Chondrocyte (in vitro differentiated cells): ENCODE measurements at regions not wholly inside any gene's neighbourhood (a gene's known extent, or its start where the extent isn't known, plus 50 kb on each side); places are given as distances from the start of the nearest gene placed in this dataset.

ENCODE experiments used
- DNase-seq: peaks from one replicate; pipeline ENCODE4 v3.0.0; 2021; ENCODE audit warnings: mixed read lengths, low spot score
- H3K27ac Mint-ChIP-seq: one replicate; pipeline ENCODE4 v1.8.0; 2021; ENCODE audit warnings: mild to moderate bottlenecking, moderate library complexity, mixed read lengths; ENCODE audit not compliant: unreplicated experiment
- H3K27me3 Mint-ChIP-seq: 2 replicates; pipeline ENCODE4 v1.8.0; 2021; ENCODE audit warnings: low read depth, mixed read lengths
- H3K36me3 Mint-ChIP-seq: 2 replicates; pipeline ENCODE4 v1.8.0; 2021; ENCODE audit warnings: low read depth, mixed read lengths
- H3K4me1 Mint-ChIP-seq: 2 replicates; pipeline ENCODE4 v1.8.0; 2021; ENCODE audit warnings: low read depth, mild to moderate bottlenecking, mixed read lengths
- H3K4me3 Mint-ChIP-seq: one replicate; pipeline ENCODE4 v1.8.0; 2021; ENCODE audit warnings: mild to moderate bottlenecking, moderate library complexity, mixed read lengths; ENCODE audit not compliant: unreplicated experiment
- H3K9me3 Mint-ChIP-seq: 2 replicates; pipeline ENCODE4 v1.8.0; 2021; ENCODE audit warnings: low read depth, mixed read lengths
- TF ChIP-seq, protein P1 (sequence below): fragments of 200-600 bp; sonication (generic); IDR thresholded peaks from 2 replicates; pipeline ENCODE4 v1.5.0; 2021; ENCODE audit warnings: antibody characterized with exemption, mild to moderate bottlenecking, moderate library complexity

DNA sequence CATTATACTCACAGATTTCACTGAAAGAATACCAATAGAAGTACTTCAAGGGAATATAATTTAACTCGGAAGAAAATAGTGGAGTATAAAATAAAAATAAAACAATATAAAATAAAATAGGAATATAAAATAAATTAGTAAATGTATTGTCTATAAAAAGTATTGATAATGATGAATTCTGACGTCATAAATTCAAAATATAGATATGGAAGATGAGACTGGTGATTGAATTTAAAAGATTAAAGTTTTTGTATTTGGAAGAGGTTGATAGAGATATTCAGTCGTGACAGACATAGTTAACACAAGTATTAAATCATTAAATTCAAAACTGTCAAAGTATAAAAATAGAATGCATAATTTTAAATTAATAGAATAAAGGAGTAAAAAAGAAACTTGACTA lies 964.9 kb upstream of the C9orf72 start:
- Mint-ChIP-seq H3K36me3 (no peaks in the 10 kb centered on the region), H3K27ac (no peak overlapping the region), H3K9me3 (no peaks in the 10 kb centered on the region), H3K4me1 (no peaks in the 10 kb centered on the region), H3K27me3 (no peaks in the 10 kb centered on the region), H3K4me3 (no peak overlapping the region)
- TF ChIP-seq, protein P1, sequence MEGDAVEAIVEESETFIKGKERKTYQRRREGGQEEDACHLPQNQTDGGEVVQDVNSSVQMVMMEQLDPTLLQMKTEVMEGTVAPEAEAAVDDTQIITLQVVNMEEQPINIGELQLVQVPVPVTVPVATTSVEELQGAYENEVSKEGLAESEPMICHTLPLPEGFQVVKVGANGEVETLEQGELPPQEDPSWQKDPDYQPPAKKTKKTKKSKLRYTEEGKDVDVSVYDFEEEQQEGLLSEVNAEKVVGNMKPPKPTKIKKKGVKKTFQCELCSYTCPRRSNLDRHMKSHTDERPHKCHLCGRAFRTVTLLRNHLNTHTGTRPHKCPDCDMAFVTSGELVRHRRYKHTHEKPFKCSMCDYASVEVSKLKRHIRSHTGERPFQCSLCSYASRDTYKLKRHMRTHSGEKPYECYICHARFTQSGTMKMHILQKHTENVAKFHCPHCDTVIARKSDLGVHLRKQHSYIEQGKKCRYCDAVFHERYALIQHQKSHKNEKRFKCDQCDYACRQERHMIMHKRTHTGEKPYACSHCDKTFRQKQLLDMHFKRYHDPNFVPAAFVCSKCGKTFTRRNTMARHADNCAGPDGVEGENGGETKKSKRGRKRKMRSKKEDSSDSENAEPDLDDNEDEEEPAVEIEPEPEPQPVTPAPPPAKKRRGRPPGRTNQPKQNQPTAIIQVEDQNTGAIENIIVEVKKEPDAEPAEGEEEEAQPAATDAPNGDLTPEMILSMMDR: no peak
- no peak for DNase-seq

DNA sequence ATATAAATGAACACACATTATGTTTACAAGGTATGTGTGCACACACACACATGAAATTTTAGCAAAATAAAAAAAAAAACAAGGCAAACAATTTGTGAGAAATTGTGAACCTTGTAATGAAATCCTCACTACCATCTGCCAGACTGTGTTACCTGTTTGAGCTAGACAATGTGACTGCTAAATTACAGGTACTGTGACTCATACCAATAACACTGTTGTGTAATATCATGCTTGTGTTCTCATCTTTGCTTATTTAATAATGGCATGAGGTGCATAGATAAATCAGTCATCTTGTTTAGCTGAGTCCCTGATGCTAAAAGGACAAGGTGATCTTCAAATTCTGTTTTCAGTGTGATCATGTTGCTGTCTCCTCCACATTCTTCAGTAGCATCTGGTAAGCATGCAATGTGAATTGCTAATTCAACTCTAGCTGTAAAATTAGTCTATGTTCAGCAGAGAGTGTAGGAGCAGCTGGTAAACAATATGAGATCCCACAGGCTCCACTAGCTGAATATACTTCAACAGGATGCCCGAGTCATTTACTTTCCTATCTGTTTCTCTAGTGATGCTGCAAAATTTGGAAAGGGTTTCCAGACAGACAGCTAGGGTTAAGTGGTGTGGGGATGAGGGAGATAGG lies 966.3 kb upstream of the C9orf72 start:
- Mint-ChIP-seq H3K27ac (no peak overlapping the region), H3K4me3 (no peak overlapping the region)

DNA sequence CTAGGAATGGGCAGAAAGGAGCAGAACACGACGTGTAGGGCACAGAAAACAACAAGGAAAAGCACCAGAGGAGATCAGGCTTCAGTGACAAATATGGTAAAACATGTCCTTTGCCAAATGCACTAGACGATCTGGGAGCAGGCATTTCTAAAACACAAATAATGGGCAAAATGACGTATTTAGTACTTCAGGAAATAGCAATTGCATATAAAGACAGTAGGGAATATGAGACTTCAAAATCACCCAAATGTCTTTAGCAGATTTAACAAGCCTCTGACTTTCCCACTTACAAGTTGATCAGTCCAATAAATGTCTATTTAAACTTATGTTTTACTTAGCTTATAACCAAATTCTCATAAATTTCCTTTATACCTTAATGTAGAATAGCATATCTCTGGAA lies 969.6 kb upstream of the C9orf72 start:
- Mint-ChIP-seq H3K4me1 (no peaks in the 10 kb centered on the region), H3K9me3 (no peaks in the 10 kb centered on the region), H3K27ac (no peak overlapping the region), H3K27me3 (peaks cover 4% of the 10 kb centered on the region), H3K36me3 (no peaks in the 10 kb centered on the region), H3K4me3 (no peak overlapping the region)
- TF ChIP-seq, protein P1: no peak
- DNase-seq: no peak

More for the DNA sequence above, 966.3 kb upstream of the C9orf72 start:
- Mint-ChIP-seq H3K36me3 (no peaks in the 10 kb centered on the region), H3K27me3 (no peaks in the 10 kb centered on the region), H3K4me1 (no peaks in the 10 kb centered on the region), H3K9me3 (no peaks in the 10 kb centered on the region)
- DNase-seq: no peak
- TF ChIP-seq, protein P1: no peak

DNA sequence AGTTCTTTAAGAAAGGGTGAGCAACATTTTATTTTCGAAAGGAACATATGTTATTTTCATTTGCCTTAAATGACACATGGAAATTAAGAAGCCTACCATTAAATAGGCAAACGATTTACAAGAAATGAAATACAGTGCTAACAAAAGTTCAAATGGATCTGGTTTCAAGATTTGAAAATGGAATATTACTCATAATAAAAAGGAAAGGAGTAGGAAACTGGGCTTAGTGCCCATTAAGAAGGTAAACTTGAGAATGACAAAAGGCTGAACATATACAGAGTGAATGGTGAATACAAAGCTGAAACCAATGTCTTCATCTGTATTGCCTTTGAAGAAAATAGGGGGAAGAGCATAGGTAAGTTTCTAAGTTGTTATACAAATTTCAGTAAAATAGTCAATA lies 974.2 kb upstream of the C9orf72 start:
- Mint-ChIP-seq H3K27me3 (peaks cover 4% of the 10 kb centered on the region), H3K9me3 (peaks cover 7% of the 10 kb centered on the region), H3K27ac (no peak overlapping the region), H3K4me3 (no peak overlapping the region), H3K4me1 (no peaks in the 10 kb centered on the region), H3K36me3 (no peaks in the 10 kb centered on the region)
- TF ChIP-seq, protein P1: no peak
- no peak for DNase-seq

DNA sequence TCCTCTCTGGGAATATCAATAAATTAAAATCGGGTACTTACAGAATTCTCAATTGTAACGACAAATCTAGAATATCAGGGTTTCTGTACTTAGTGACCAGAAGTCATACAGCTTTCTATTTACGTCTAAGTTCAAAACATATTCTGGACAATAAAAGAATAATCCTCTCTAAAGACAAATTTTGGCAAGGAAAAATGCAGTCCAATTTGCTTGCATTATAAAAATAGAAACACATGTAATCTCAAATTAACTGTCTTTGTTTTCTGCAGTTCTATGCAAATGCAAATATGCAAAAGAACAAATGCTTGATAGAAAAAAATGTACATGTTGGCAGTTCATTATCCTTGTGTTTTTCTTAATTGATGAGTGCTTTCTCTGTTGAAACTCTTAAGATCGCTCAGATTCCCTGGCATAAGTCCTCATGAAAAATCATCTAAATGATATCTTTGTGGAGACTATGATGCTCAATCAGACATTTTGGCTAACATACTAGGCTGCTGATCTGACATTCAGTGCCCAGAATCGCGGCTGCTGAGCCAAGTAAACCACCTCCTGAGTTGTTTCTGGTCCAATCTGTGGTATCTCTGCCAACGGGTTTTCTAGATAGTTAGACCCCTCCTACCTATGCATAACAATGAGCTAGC lies 990.1 kb upstream of the C9orf72 start:
- H3K36me3 Mint-ChIP-seq: no peaks in the 10 kb centered on the region
- TF ChIP-seq, protein P1: no peak
- no peak for DNase-seq
- H3K4me3 Mint-ChIP-seq: no peak overlapping the region
- H3K27me3 Mint-ChIP-seq: no peaks in the 10 kb centered on the region
- H3K9me3 Mint-ChIP-seq: no peaks in the 10 kb centered on the region
- no peak overlapping the region for H3K27ac Mint-ChIP-seq
- H3K4me1 Mint-ChIP-seq: no peaks in the 10 kb centered on the region
